BLaER1 (cell line): ENCODE measurements at regions not wholly inside any gene's neighbourhood (a gene's known extent, or its start where the extent isn't known, plus 50 kb on each side); places are given as distances from the start of the nearest gene placed in this dataset.

Experiments
- H3K27ac ChIP-seq: shearing (Covaris generic); formaldehyde crosslinking; 2 replicates; pipeline ENCODE4 v1.8.1; 2022
- H3K27me3 ChIP-seq: shearing (Covaris generic); formaldehyde crosslinking; 2 replicates; pipeline ENCODE4 v1.8.1; 2022
- H3K36me3 ChIP-seq: shearing (Covaris generic); formaldehyde crosslinking; 2 replicates; pipeline ENCODE4 v1.8.1; 2022
- H3K4me1 ChIP-seq: shearing (Covaris generic); formaldehyde crosslinking; 2 replicates; pipeline ENCODE4 v1.8.1; 2022
- H3K4me2 ChIP-seq: shearing (Covaris generic); formaldehyde crosslinking; 2 replicates; pipeline ENCODE4 v1.8.1; 2022
- H3K4me3 ChIP-seq: shearing (Covaris generic); formaldehyde crosslinking; 2 replicates; pipeline ENCODE4 v1.8.1; 2022
- H3K9ac ChIP-seq: shearing (Covaris generic); formaldehyde crosslinking; 2 replicates; pipeline ENCODE4 v1.8.1; 2022
- H3K9me3 ChIP-seq: shearing (Covaris generic); formaldehyde crosslinking; 2 replicates; pipeline ENCODE4 v1.8.1; 2022
- H4K20me1 ChIP-seq: shearing (Covaris generic); formaldehyde crosslinking; 2 replicates; pipeline ENCODE4 v1.8.1; 2022
- Cebpa-rat ChIP-seq: shearing (Covaris generic); IDR thresholded peaks from 2 replicates; pipeline ENCODE4 v1.8.1; 2022

DNA sequence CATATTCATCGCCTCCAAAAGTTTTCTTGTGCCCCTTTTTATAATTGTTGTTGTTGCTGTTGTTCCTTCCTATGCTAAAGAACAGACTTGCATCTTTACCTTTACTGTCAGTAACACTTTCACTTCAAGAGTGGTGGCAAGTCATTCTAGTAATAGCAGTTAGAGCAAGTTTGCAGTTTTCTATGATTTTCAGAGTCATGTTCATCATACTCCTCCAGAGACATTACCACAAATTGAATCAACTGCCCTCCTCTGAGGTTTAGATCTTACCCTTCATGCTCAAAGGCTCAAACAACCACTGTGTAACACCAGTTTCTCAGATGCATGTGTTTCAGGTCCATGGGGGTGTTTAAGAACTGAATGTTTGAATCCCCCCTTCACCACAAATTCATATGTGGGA, 763.4 kb downstream of the LRFN5 start:
- Histone ChIP-seq H3K36me3 (no peaks in the 10 kb centered on the region), H4K20me1 (no peaks in the 10 kb centered on the region), H3K4me1 (no peaks in the 10 kb centered on the region), H3K9me3 (no peaks in the 10 kb centered on the region), H3K4me2 (no peak overlapping the region), H3K27ac (no peak overlapping the region), H3K9ac (no peak overlapping the region), H3K4me3 (no peak overlapping the region), H3K27me3 (no peaks in the 10 kb centered on the region)
- no peak for TF ChIP-seq Cebpa-rat

DNA sequence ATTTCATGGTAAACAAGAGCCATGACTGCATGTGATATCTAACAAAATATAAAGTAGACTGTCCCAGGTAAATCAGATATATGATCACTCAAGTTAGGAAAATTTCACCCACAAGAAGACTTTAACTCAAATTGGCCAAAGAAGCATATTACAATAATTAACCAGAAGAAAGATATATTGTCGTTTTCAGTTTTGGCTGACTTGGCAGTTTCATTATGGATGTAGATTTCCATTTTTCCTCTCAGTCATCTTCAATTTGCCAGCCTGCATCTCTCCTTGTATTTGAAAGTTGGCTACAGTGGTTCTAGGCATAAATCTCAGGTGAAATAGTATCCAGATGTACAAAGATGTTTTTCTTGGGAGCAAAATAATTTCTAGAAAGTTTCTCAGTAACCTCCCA, 761.6 kb downstream of the LRFN5 start:
- Histone ChIP-seq H3K4me2 (no peak overlapping the region), H3K4me3 (no peak overlapping the region), H3K9ac (no peak overlapping the region), H3K4me1 (no peaks in the 10 kb centered on the region), H3K9me3 (no peaks in the 10 kb centered on the region), H3K36me3 (no peaks in the 10 kb centered on the region), H4K20me1 (no peaks in the 10 kb centered on the region), H3K27me3 (no peaks in the 10 kb centered on the region), H3K27ac (no peak overlapping the region)
- TF ChIP-seq Cebpa-rat = no peak

DNA sequence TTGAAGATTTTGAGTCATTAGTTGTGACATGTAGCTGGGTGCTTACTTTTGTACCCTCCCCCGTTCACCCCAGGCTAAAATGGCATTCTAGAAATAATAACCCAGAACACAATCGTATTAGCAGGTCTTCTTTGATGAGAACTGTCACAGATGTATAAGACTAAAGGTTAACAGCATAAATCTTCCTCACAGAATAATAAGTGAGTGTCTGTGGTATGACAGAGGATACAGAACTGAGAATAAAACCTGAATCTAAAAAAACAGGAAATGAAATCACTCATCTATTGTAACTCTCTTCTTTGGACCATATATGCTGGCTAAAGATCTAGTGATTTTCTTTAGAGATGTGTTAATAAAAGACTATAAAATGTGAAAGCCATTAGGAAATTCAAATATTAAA, 746.6 kb downstream of the LRFN5 start:
- no peak overlapping the region for H3K9ac ChIP-seq
- no peak overlapping the region for H3K27ac ChIP-seq
- H3K36me3 ChIP-seq = no peaks in the 10 kb centered on the region
- H3K9me3 ChIP-seq = no peaks in the 10 kb centered on the region
- no peaks in the 10 kb centered on the region for H3K4me1 ChIP-seq
- H3K4me2 ChIP-seq = no peak overlapping the region
- no peaks in the 10 kb centered on the region for H3K27me3 ChIP-seq
- H3K4me3 ChIP-seq = no peak overlapping the region
- H4K20me1 ChIP-seq = no peaks in the 10 kb centered on the region
- no peak for TF ChIP-seq Cebpa-rat

DNA sequence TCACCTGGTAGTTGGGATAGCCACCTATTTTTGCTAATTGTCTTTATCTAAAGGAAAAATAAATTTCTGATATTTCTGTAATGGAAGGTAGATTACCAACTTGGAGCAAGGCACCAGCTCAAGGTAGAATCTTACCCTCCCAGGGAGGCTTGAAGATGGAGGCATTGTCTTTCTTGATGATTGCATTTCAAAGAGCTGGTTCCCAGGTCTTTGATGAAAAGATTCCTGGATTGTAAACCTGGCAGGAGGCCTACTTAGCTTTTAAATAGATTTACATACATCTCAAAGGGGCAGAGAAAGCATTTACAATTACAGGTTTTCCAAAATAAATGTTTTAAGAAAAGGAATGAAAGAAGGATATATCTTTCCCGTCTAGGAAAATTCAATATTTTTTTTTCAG, 729.2 kb downstream of the LRFN5 start:
- Histone ChIP-seq H3K4me3 (no peak overlapping the region), H3K9ac (no peak overlapping the region), H3K4me2 (no peak overlapping the region), H4K20me1 (no peaks in the 10 kb centered on the region), H3K4me1 (no peaks in the 10 kb centered on the region), H3K27ac (no peak overlapping the region), H3K27me3 (no peaks in the 10 kb centered on the region), H3K9me3 (no peaks in the 10 kb centered on the region), H3K36me3 (no peaks in the 10 kb centered on the region)
- no peak for TF ChIP-seq Cebpa-rat

DNA sequence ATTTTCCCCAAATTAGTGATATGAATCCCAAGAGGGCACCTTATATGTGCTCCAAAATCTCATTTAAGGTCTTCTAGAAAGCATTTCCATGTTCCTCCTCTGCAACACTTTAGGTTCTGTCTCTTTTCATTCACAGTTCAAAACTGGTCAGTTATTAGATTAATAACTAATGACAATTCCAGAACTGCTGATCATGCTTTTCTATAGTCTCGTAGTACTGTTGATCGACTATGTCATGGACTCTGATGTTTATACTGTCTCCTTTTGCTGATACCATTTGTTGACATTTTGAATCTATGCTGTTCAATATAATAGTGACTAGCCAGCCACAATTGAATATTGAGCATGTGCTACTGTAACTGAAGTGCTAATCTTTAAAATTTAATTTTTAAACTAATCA, 728.3 kb downstream of the LRFN5 start:
- Histone ChIP-seq H3K9me3 (no peaks in the 10 kb centered on the region), H3K4me1 (no peaks in the 10 kb centered on the region), H3K27me3 (no peaks in the 10 kb centered on the region), H4K20me1 (no peaks in the 10 kb centered on the region), H3K4me2 (no peak overlapping the region), H3K27ac (no peak overlapping the region), H3K9ac (no peak overlapping the region), H3K4me3 (no peak overlapping the region), H3K36me3 (no peaks in the 10 kb centered on the region)
- TF ChIP-seq Cebpa-rat = no peak

DNA sequence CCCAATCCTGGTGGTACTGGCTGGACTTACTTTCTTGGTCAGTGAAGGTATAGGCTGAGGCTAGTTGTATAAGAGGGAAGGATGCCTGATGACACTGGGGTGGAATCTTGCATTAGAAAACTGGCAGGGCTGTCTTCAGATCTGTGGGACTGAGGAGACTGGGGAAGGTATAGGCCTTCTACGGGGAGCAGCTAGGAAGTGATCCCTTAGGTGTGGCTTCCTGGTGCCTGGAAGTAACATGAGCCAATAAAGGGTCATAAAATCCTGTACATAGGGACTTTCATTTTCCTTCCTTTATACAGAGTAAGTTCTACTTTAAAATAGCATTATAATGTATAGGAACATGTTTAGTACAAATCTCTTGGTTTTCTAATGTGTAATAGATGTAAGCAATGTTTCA, 716.8 kb downstream of the LRFN5 start:
- Histone ChIP-seq H4K20me1 (no peaks in the 10 kb centered on the region), H3K36me3 (no peaks in the 10 kb centered on the region), H3K4me2 (peak overlapping the region; percentile 33), H3K4me3 (no peak overlapping the region), H3K9me3 (peaks cover 5% of the 10 kb centered on the region; the same call in 1 of the 2 replicates), H3K9ac (no peak overlapping the region), H3K27me3 (no peaks in the 10 kb centered on the region), H3K27ac (no peak overlapping the region), H3K4me1 (peaks cover 25% of the 10 kb centered on the region)
- no peak for TF ChIP-seq Cebpa-rat

DNA sequence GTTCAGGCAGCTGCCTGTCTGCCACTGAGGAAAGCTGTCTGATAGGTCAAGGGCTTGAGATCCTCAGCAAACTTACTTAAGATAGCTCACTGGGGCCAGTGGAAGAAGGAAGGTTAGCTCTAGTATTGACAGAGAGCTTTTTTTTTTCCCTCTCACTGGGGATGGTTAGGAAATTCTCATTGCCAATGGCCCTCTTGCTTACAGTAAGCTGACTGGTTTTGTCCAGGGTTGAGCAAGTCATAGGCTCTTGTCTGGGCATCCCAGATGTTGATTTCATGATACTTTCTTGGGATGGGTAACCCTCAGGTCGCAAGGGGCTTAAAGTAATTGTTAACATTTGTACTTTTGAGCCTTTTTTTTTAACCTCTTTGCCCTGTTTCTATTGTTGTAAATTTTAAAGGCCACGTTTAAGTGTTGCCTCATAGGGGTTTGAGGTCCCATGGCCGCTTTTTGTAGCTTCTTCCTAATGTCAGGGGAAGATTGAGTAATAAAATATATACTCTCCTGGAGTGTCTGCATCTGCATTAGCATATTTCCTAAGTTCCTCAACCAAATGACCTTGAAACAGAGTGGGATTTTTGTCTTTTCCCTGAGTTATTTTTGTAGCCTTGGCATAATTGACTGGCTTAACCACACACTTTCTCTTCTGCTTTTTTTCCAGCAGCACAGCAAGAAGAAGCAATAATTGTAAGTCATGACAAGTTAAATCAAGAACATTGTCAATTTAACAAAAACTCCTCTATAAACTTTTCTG, 716.0 kb downstream of the LRFN5 start:
- Histone ChIP-seq H3K4me2 (peak overlapping the region; percentile 33), H3K36me3 (no peaks in the 10 kb centered on the region), H3K27me3 (no peaks in the 10 kb centered on the region), H4K20me1 (no peaks in the 10 kb centered on the region), H3K4me3 (no peak overlapping the region), H3K27ac (peak overlapping the region; percentile 39; the same call in 1 of the 2 replicates), H3K4me1 (peaks cover 25% of the 10 kb centered on the region), H3K9me3 (peaks cover 5% of the 10 kb centered on the region; the same call in 1 of the 2 replicates), H3K9ac (no peak overlapping the region)
- TF ChIP-seq Cebpa-rat = no peak

DNA sequence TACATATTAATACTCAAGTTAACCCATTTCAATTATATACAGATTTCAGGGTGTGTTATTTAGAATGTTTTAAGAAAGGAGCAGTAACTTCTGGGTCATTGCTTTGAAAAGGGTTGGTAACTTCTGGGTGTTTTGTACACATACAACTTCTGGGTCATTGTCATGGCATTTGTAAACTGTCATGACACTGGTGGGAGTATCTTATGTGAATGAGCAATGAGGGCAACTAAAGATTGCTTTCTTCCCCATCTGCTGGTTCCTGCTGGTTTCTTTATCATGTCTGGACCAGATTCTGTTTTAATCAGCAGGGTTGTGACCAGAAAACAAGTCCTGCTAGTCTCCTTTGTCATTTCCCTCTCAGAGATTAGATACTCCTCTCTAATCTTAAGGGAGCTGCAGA, 713.3 kb downstream of the LRFN5 start:
- Histone ChIP-seq H3K27me3 (no peaks in the 10 kb centered on the region), H3K9me3 (peaks cover 5% of the 10 kb centered on the region; the same call in 1 of the 2 replicates), H3K27ac (no peak overlapping the region; the same call in 1 of the 2 replicates), H3K4me1 (peaks cover 25% of the 10 kb centered on the region), H3K36me3 (no peaks in the 10 kb centered on the region), H3K4me2 (peak overlapping the region; percentile 6; the same call in 1 of the 2 replicates), H3K4me3 (no peak overlapping the region), H3K9ac (no peak overlapping the region), H4K20me1 (no peaks in the 10 kb centered on the region)
- no peak for TF ChIP-seq Cebpa-rat

DNA sequence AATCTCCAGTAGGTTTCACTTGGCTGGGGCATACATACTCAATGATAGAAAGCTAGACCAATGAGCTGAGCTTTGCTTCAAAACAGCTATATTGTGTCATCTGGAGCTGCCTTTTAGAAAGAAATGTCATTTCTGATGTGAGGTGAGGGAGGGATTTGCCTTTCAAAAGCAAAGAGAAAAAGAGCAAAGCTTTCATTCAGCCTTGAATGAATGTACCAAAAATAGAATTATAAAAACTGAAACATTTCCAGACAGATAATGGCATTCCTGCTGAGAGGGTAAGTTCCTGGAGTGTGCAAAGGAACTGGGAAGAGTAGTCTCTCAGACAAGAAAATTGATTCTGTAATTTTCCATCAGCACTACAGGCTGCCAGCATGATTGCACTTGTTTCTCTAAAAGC, 710.0 kb downstream of the LRFN5 start:
- TF ChIP-seq Cebpa-rat = no peak
- H4K20me1 ChIP-seq = no peaks in the 10 kb centered on the region

DNA sequence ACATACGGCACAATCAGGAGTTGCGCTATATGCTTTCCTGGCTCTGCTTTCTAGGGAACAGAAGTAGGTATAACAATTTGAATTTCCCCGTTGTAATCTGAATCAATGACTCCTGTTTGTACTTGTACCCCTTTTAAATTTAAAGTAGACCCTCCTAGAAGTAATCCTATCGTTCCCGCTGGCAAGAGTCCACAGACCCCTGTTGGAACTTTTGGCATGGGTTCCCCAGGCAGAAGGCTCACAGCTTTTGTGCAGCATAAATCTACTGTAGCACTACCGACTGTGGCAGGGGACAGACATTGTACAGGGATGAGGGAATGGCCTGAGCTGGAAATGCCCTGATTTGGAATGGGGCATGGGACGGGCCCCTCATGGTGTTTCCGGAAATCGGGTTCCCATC, 705.2 kb downstream of the LRFN5 start:
- Histone ChIP-seq H3K4me2 (no peak overlapping the region), H3K4me1 (no peaks in the 10 kb centered on the region), H3K4me3 (no peak overlapping the region), H4K20me1 (no peaks in the 10 kb centered on the region), H3K27ac (no peak overlapping the region), H3K9me3 (peaks cover 69% of the 10 kb centered on the region), H3K27me3 (no peaks in the 10 kb centered on the region), H3K36me3 (no peaks in the 10 kb centered on the region), H3K9ac (no peak overlapping the region)
- no peak for TF ChIP-seq Cebpa-rat

More for the DNA sequence above, 710.0 kb downstream of the LRFN5 start:
- H3K27ac ChIP-seq = no peak overlapping the region
- H3K36me3 ChIP-seq = no peaks in the 10 kb centered on the region
- H3K9me3 ChIP-seq = peaks cover 29% of the 10 kb centered on the region
- peaks cover 8% of the 10 kb centered on the region; the same call in 1 of the 2 replicates for H3K4me1 ChIP-seq
- H3K4me3 ChIP-seq = no peak overlapping the region
- no peak overlapping the region for H3K4me2 ChIP-seq
- H3K9ac ChIP-seq = no peak overlapping the region
- no peaks in the 10 kb centered on the region for H3K27me3 ChIP-seq
